Smooth muscle cell (in vitro differentiated cells): ENCODE measurements at regions not wholly inside any gene's neighbourhood (a gene's known extent, or its start where the extent isn't known, plus 50 kb on each side); places are given as distances from the start of the nearest gene placed in this dataset.

Source experiments
- DNase-seq: peaks from one replicate; lab custom pipeline; 2025; ENCODE audit not compliant: unreplicated experiment; lab: John Stamatoyannopoulos, UW
- H2AFZ ChIP-seq: fragments of 200-600 bp; sonication (generic); 2 replicates; pipeline ENCODE4 v1.6.0; 2016; ENCODE audit warnings: antibody characterized with exemption, low read depth, mild to moderate bottlenecking
- H3F3A ChIP-seq: fragments of 200-600 bp; sonication (generic); 2 replicates; pipeline ENCODE4 v1.6.0; 2017; ENCODE audit warnings: antibody characterized with exemption, low read depth
- H3K27ac ChIP-seq: fragments of 200-600 bp; sonication (generic); 2 replicates; pipeline ENCODE4 v1.5.1; 2016; ENCODE audit warnings: low read depth, mild to moderate bottlenecking
- H3K27me3 ChIP-seq: fragments of 200-600 bp; sonication (generic); 2 replicates; pipeline ENCODE4 v1.6.1; 2016; ENCODE audit warnings: low read depth, mild to moderate bottlenecking
- H3K36me3 ChIP-seq: fragments of 200-600 bp; sonication (generic); 2 replicates; pipeline ENCODE4 v1.5.1; 2016; ENCODE audit warnings: low read depth
- H3K4me1 ChIP-seq: fragments of 200-600 bp; sonication (generic); 2 replicates; pipeline ENCODE4 v1.5.1; 2016; ENCODE audit warnings: low read depth
- H3K4me2 ChIP-seq: fragments of 200-600 bp; sonication (generic); 2 replicates; pipeline ENCODE4 v1.6.0; 2016; ENCODE audit warnings: mild to moderate bottlenecking
- H3K4me3 ChIP-seq: fragments of 200-600 bp; sonication (generic); 2 replicates; pipeline ENCODE4 v1.5.1; 2016; ENCODE audit warnings: mild to moderate bottlenecking
- H3K79me2 ChIP-seq: fragments of 200-600 bp; sonication (generic); 2 replicates; pipeline ENCODE4 v1.6.0; 2016; ENCODE audit warnings: low read depth, mild to moderate bottlenecking
- H3K9ac ChIP-seq: fragments of 200-600 bp; sonication (generic); 2 replicates; pipeline ENCODE4 v1.6.0; 2016; ENCODE audit warnings: low read depth
- H3K9me3 ChIP-seq: fragments of 200-600 bp; sonication (generic); replicated peaks from 2 replicates; pipeline ENCODE4 v1.5.1; 2016; ENCODE audit warnings: low read depth
- H4K20me1 ChIP-seq: fragments of 200-600 bp; sonication (generic); 2 replicates; pipeline ENCODE4 v1.6.0; 2016; ENCODE audit warnings: low read depth
- WGBS: methylation state at CpG from one replicate; pipeline ENCODE4 v1.1.7; 2016; ENCODE audit warnings: low lambda C conversion rate; 5-methylcytosine and 5-hydroxymethylcytosine counted together
- TF ChIP-seq, protein P1 (sequence below): fragments of 200-600 bp; sonication (generic); IDR thresholded peaks from 2 replicates; pipeline ENCODE4 v1.5.1; 2017; ENCODE audit warnings: borderline replicate concordance, mild to moderate bottlenecking, antibody characterized with exemption; ENCODE audit not compliant: insufficient read depth, poor library complexity, severe bottlenecking

DNA sequence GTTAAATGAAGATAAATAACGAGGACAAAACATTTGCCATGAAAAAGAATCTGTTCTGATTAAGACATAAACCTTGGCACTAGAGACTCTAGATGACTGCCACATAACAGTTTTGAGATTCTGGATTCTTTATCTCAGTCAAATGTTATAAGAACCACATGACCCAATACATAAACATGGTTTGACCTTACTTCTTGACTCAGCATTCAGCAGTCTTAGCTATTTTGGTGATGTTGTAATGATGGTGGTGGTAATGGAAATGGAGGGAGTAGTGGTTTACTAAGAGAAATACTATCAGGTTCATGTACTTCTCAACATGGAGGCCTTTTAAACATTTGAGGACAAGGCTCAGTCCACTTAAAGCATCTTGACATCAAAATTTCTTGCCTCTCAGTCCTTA lies 925.4 kb downstream of the CDH11 start:
- Histone ChIP-seq H3K36me3 (no peaks in the 10 kb centered on the region), H4K20me1 (no peaks in the 10 kb centered on the region), H3K27ac (no peak overlapping the region), H3K27me3 (no peaks in the 10 kb centered on the region), H3K9me3 (no peaks in the 10 kb centered on the region), H3F3A (no peaks in the 10 kb centered on the region), H3K79me2 (no peaks in the 10 kb centered on the region), H2AFZ (no peak overlapping the region), H3K4me2 (no peak overlapping the region), H3K9ac (no peak overlapping the region), H3K4me1 (no peaks in the 10 kb centered on the region), H3K4me3 (no peak overlapping the region)
- DNase-seq, result no peak
- WGBS, result 67% methylated on average over 1 of the region's 1 CpG
- TF ChIP-seq, protein P1, sequence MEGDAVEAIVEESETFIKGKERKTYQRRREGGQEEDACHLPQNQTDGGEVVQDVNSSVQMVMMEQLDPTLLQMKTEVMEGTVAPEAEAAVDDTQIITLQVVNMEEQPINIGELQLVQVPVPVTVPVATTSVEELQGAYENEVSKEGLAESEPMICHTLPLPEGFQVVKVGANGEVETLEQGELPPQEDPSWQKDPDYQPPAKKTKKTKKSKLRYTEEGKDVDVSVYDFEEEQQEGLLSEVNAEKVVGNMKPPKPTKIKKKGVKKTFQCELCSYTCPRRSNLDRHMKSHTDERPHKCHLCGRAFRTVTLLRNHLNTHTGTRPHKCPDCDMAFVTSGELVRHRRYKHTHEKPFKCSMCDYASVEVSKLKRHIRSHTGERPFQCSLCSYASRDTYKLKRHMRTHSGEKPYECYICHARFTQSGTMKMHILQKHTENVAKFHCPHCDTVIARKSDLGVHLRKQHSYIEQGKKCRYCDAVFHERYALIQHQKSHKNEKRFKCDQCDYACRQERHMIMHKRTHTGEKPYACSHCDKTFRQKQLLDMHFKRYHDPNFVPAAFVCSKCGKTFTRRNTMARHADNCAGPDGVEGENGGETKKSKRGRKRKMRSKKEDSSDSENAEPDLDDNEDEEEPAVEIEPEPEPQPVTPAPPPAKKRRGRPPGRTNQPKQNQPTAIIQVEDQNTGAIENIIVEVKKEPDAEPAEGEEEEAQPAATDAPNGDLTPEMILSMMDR, result no peak

DNA sequence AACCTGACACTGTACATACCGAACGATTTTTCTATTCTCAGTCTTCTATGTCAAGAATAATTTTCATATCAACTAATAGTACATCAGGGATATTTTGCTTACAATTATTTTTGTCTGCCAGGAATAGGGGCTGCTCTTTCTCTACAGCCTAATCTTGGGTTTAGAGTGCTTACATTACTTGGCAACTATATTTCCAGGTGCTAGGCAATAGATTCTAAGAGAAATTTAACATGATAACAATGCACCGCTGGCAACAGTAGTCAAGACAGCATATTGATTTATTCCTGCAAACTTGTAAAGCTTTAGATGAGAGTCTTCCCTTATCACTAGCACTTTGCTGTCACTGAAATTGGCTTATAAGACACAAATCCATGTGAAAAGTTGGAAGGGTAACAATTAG lies 935.9 kb downstream of the CDH11 start:
- Histone ChIP-seq H2AFZ (no peak overlapping the region), H4K20me1 (no peaks in the 10 kb centered on the region), H3K9ac (no peak overlapping the region), H3K4me2 (no peak overlapping the region), H3K36me3 (no peaks in the 10 kb centered on the region), H3F3A (no peaks in the 10 kb centered on the region), H3K4me3 (no peak overlapping the region), H3K4me1 (no peaks in the 10 kb centered on the region), H3K27ac (no peak overlapping the region), H3K79me2 (no peaks in the 10 kb centered on the region), H3K27me3 (no peaks in the 10 kb centered on the region), H3K9me3 (no peaks in the 10 kb centered on the region)
- WGBS, result 95% methylated on average over 3 of the region's 3 CpGs
- TF ChIP-seq, protein P1, result no peak
- DNase-seq, result no peak

DNA sequence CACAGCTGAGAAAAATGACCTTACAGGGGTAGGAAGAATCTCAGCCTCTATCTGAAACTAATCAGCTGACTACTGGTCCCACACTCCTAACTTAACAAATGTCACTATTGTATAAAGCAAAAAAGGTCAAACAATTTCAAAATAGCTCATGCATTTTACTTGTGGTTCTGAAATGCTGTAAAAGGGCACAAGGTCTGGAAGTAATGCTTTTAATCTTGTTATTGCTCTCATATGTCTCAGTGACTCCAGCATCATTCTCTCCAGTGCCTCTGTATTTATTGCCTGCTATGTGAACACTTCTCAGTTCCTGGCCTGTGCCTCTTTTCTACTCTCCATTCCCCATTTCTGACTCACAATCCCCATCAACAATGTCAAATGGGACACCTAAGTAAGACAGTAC lies 937.7 kb downstream of the CDH11 start:
- H3K36me3 ChIP-seq, result no peaks in the 10 kb centered on the region
- no peak overlapping the region for H2AFZ ChIP-seq
- no peak overlapping the region for H3K4me3 ChIP-seq
- H4K20me1 ChIP-seq, result no peaks in the 10 kb centered on the region
- no peaks in the 10 kb centered on the region for H3F3A ChIP-seq
- H3K4me1 ChIP-seq, result no peaks in the 10 kb centered on the region
- no peaks in the 10 kb centered on the region for H3K79me2 ChIP-seq
- no peak overlapping the region for H3K27ac ChIP-seq
- H3K27me3 ChIP-seq, result no peaks in the 10 kb centered on the region
- H3K9ac ChIP-seq, result no peak overlapping the region
- TF ChIP-seq, protein P1, result no peak
- no peak for DNase-seq
- no peaks in the 10 kb centered on the region for H3K9me3 ChIP-seq
- H3K4me2 ChIP-seq, result no peak overlapping the region

DNA sequence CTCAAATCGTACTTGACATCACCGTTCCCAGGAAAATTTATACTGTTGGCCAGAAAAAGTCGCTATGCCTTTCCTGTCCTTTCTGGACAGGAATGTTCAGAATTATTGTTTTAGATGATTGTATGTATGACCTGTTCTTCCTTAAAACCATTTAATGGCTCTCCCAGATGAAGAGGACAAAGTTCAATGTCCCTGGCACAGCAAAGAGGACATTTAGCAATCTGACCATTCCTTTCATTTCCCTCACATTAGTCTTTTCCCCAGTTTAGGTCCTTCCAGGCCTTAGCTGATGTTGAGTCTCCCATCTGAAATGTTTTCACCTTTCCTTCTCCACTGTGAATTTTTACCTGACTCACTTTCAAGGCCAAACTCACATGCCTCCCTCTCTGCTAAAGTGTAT lies 938.9 kb downstream of the CDH11 start:
- H3K27ac ChIP-seq, result no peak overlapping the region
- H3K79me2 ChIP-seq, result no peaks in the 10 kb centered on the region
- H3K27me3 ChIP-seq, result no peaks in the 10 kb centered on the region
- no peak for DNase-seq
- no peaks in the 10 kb centered on the region for H3K36me3 ChIP-seq
- H4K20me1 ChIP-seq, result no peaks in the 10 kb centered on the region
- H3K9ac ChIP-seq, result no peak overlapping the region
- H3K4me2 ChIP-seq, result no peak overlapping the region
- no peak overlapping the region for H2AFZ ChIP-seq
- no peak overlapping the region for H3K4me3 ChIP-seq
- H3K9me3 ChIP-seq, result no peaks in the 10 kb centered on the region
- H3K4me1 ChIP-seq, result no peaks in the 10 kb centered on the region
- TF ChIP-seq, protein P1, result no peak
- WGBS, result 94% methylated on average over 3 of the region's 3 CpGs
- no peaks in the 10 kb centered on the region for H3F3A ChIP-seq
